Progenitor cell of endocrine pancreas (in vitro differentiated cells): ENCODE measurements at regions not wholly inside any gene's neighbourhood (a gene's known extent, or its start where the extent isn't known, plus 50 kb on each side); places are given as distances from the start of the nearest gene placed in this dataset.

Experiments
- DNase-seq: peaks from one replicate; pipeline ENCODE4 v3.0.0; 2021; ENCODE audit warnings: low spot score; ENCODE audit not compliant: unreplicated experiment
- H3K27ac Mint-ChIP-seq: 2 replicates; pipeline ENCODE4 v1.8.0; 2021; ENCODE audit warnings: mild to moderate bottlenecking, moderate library complexity, mixed read lengths
- H3K27me3 Mint-ChIP-seq: 2 replicates; pipeline ENCODE4 v1.8.0; 2021; ENCODE audit warnings: mixed read lengths
- H3K36me3 Mint-ChIP-seq: 2 replicates; pipeline ENCODE4 v1.8.0; 2022; ENCODE audit warnings: mixed read lengths; ENCODE audit not compliant: insufficient read depth
- H3K4me1 Mint-ChIP-seq: 2 replicates; pipeline ENCODE4 v1.8.0; 2021; ENCODE audit warnings: low read depth, mixed read lengths
- H3K4me3 Mint-ChIP-seq: 2 replicates; pipeline ENCODE4 v1.8.0; 2021; ENCODE audit warnings: low read depth, mild to moderate bottlenecking, moderate library complexity, mixed read lengths
- H3K9me3 Mint-ChIP-seq: 2 replicates; pipeline ENCODE4 v1.8.0; 2021; ENCODE audit warnings: low read depth, mixed read lengths
- CTCF ChIP-seq: fragments of 200-600 bp; sonication (generic); IDR thresholded peaks from one replicate; pipeline ENCODE4 v1.5.0; 2021; ENCODE audit warnings: antibody characterized with exemption, mild to moderate bottlenecking; ENCODE audit not compliant: unreplicated experiment

DNA sequence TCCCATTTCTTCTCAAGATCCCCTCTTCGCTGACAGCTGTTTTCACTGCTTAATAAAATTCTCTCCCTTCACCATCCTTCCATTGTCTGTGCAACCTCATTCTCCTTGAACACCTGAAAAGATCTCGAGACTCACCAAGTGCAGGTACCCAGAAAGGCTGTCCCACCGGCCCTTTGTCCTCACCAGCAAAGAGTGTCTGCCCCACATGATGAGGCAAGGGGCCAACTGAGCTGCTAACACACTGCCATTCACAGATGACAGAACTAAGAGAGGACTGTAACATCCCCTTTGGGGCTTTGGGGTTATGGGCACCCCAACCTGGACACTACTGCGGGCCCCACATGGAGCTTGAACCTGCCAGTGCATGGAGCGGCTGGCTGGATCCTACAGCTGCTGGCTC lies 771.4 kb upstream of the MIR17HG start:
- Mint-ChIP-seq H3K9me3 (no peaks in the 10 kb centered on the region), H3K4me3 (no peak overlapping the region)
- no peak for TF ChIP-seq CTCF

DNA sequence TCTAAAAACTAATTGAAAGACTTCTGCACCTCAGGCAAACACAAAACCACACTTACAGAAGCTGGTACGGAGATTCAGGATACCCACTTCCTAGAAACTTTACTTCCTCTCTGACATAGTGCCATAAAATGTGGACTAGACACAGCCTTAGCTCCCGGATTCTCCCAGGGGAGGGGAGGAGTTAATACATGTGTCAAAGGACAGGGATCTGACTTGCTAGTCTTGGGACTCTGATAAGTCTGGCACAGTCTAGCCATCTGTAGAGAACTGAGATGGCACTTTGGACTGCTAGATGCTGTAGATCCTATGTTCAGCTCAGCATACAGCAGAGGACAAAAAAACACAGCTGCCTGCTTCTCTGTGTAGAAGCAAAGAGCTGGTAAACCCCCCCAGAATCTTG lies 769.8 kb upstream of the MIR17HG start:
- H3K36me3 Mint-ChIP-seq = no peaks in the 10 kb centered on the region
- H3K4me1 Mint-ChIP-seq = no peaks in the 10 kb centered on the region
- H3K9me3 Mint-ChIP-seq = no peaks in the 10 kb centered on the region
- no peak for DNase-seq
- no peak overlapping the region for H3K27ac Mint-ChIP-seq
- no peak overlapping the region for H3K4me3 Mint-ChIP-seq
- TF ChIP-seq CTCF = no peak
- H3K27me3 Mint-ChIP-seq = no peaks in the 10 kb centered on the region

More for the DNA sequence above, 771.4 kb upstream of the MIR17HG start:
- no peak for DNase-seq
- H3K4me1 Mint-ChIP-seq = no peaks in the 10 kb centered on the region
- H3K36me3 Mint-ChIP-seq = no peaks in the 10 kb centered on the region
- H3K27me3 Mint-ChIP-seq = no peaks in the 10 kb centered on the region
- H3K27ac Mint-ChIP-seq = no peak overlapping the region

GRCh38 chr13:90585392-90585791 lies 762.1 kb upstream of the MIR17HG start:
- Mint-ChIP-seq H3K9me3 (peaks cover 4% of the 10 kb centered on the region), H3K36me3 (peaks cover 1% of the 10 kb centered on the region), H3K4me1 (peaks cover 11% of the 10 kb centered on the region), H3K4me3 (no peak overlapping the region), H3K27ac (peak overlapping the region; percentile 7), H3K27me3 (no peaks in the 10 kb centered on the region)
- no peak for TF ChIP-seq CTCF
- no peak for DNase-seq

- no peak for DNase-seq
- Mint-ChIP-seq H3K4me1 (no peaks in the 10 kb centered on the region), H3K9me3 (peaks cover 12% of the 10 kb centered on the region), H3K36me3 (no peaks in the 10 kb centered on the region), H3K4me3 (no peak overlapping the region), H3K27ac (no peak overlapping the region), H3K27me3 (no peaks in the 10 kb centered on the region)
- no peak for TF ChIP-seq CTCF
Observed at GRCh38 chr13:90591260-90591926, 756.1 kb upstream of the MIR17HG start.

DNA sequence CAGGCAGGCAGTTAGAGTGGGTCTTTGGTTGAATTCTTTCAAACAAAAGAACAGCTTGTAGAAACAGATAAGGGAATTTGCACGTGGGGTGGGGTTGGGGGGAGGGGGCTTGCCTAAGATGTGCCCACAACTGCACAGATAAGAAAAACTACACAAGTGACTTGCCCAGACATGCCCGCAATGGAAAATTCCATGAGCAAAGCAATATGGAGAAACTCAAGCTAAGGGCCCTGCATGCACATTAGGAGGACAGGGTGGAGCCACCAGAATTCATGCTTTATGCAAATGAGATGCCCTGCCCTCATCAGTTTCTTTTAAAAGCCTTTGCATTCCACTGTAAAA lies 755.6 kb upstream of the MIR17HG start:
- no peak overlapping the region for H3K27ac Mint-ChIP-seq
- H3K36me3 Mint-ChIP-seq = no peaks in the 10 kb centered on the region
- peaks cover 12% of the 10 kb centered on the region for H3K9me3 Mint-ChIP-seq
- H3K4me3 Mint-ChIP-seq = no peak overlapping the region
- DNase-seq = no peak
- H3K27me3 Mint-ChIP-seq = no peaks in the 10 kb centered on the region
- H3K4me1 Mint-ChIP-seq = no peaks in the 10 kb centered on the region
- no peak for TF ChIP-seq CTCF
